MM.1S (cell line): ENCODE measurements at regions not wholly inside any gene's neighbourhood (a gene's known extent, or its start where the extent isn't known, plus 50 kb on each side); places are given as distances from the start of the nearest gene placed in this dataset.

Experiments
- EZH2 ChIP-seq: fragments of 300-600 bp; sonication (generic); optimal IDR thresholded peaks from 2 replicates; pipeline ENCODE3; 2017; ENCODE audit warnings: low read depth, mild to moderate bottlenecking, antibody characterized with exemption, low read length, mixed read lengths
- EZH2phosphoT487 ChIP-seq: fragments of 300-600 bp; sonication (generic); IDR thresholded peaks from 2 replicates; pipeline ENCODE4 v1.6.1; 2018; ENCODE audit warnings: antibody characterized with exemption, low read length
- TF ChIP-seq, protein P1 (sequence below): fragments of 300-600 bp; sonication (generic); IDR thresholded peaks from 2 replicates; pipeline ENCODE4 v1.5.1; 2016; ENCODE audit warnings: antibody characterized with exemption, low read length, mixed read lengths

DNA sequence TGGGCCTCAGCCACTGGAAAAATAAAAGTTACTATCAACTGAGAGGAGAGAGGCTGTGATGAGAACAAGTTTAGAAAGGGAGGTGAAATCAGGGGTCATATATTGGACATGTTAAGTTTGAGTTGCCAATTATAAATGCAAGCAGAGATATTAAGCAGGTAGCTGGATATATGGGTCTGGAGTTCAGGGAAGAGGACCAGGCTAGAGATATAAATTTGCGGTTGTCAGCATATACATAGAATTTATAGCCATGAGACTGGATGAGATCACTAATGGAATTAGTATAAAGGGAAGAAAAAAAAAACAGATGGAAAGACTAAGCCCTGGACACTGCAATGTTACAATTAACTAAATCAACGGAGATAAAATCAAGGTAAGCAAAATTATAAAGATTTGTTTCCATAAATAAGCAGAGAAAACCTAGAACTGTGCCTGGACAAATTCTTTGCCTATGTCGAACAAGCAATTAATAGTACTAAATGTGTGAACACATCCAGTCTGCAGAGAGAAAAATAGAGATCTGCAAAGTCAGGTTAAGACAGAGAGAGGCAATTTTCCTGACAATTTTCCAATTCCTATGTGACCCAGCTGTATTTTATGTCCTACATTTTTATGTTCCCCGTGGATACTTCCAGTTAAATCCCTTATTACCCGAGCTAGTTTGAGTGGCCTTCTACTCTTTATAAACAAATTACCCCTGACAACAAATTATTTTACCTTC is 265.4 kb downstream of the GASK1B start:
- TF ChIP-seq, protein P1, sequence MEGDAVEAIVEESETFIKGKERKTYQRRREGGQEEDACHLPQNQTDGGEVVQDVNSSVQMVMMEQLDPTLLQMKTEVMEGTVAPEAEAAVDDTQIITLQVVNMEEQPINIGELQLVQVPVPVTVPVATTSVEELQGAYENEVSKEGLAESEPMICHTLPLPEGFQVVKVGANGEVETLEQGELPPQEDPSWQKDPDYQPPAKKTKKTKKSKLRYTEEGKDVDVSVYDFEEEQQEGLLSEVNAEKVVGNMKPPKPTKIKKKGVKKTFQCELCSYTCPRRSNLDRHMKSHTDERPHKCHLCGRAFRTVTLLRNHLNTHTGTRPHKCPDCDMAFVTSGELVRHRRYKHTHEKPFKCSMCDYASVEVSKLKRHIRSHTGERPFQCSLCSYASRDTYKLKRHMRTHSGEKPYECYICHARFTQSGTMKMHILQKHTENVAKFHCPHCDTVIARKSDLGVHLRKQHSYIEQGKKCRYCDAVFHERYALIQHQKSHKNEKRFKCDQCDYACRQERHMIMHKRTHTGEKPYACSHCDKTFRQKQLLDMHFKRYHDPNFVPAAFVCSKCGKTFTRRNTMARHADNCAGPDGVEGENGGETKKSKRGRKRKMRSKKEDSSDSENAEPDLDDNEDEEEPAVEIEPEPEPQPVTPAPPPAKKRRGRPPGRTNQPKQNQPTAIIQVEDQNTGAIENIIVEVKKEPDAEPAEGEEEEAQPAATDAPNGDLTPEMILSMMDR, result no peak
- TF ChIP-seq EZH2, result no peak
- no peak for TF ChIP-seq EZH2phosphoT487
